HG03575 (cell line): ENCODE measurements at regions not wholly inside any gene's neighbourhood (a gene's known extent, or its start where the extent isn't known, plus 50 kb on each side); places are given as distances from the start of the nearest gene placed in this dataset.
"Not testable (repeated sequence)": the region's sequence is repeated elsewhere in the genome, so short reads cannot be mapped to it uniquely, and the experiment has no call there.

ENCODE experiments used
- ATAC-seq: cut with Tn5 transposase; IDR thresholded peaks from one replicate; pipeline ENCODE4 v1.9.1; 2021; ENCODE audit not compliant: unreplicated experiment, insufficient number of reproducible peaks, low FRiP score; ENCODE audit errors: extremely low read depth

GRCh38 chr5:12999667-13000066, 944.8 kb downstream of the DNAH5 start:
- no peak for ATAC-seq

- no peak for ATAC-seq
Measured at GRCh38 chr5:12985142-12985541, 959.3 kb downstream of the DNAH5 start.

GRCh38 chr5:12974856-12975255, 969.6 kb downstream of the DNAH5 start:
- no peak for ATAC-seq

GRCh38 chr5:12965804-12966203, 978.7 kb downstream of the DNAH5 start:
- ATAC-seq: no peak

GRCh38 chr5:12959713-12960112, 984.8 kb downstream of the DNAH5 start:
- ATAC-seq: no peak

- ATAC-seq: no peak
Measured at GRCh38 chr5:12952409-12952808, 992.1 kb downstream of the DNAH5 start.

GRCh38 chr5:12951846-12952245, 992.6 kb downstream of the DNAH5 start:
- no peak for ATAC-seq

- ATAC-seq: no peak
Measured at GRCh38 chr5:12947379-12947778, 997.1 kb downstream of the DNAH5 start.

- not testable (repeated sequence) for ATAC-seq
Measured at GRCh38 chr5:12945477-12945876, 999.0 kb downstream of the DNAH5 start.

GRCh38 chr5:12936221-12936620, 1008.3 kb downstream of the DNAH5 start:
- no peak for ATAC-seq

- no peak for ATAC-seq
Measured at GRCh38 chr5:12934722-12935121, 1009.8 kb downstream of the DNAH5 start.

GRCh38 chr5:12920527-12920926, 1016.3 kb upstream of the CTNND2 start:
- no peak for ATAC-seq

- no peak for ATAC-seq
Measured at GRCh38 chr5:12911156-12911555, 1006.9 kb upstream of the CTNND2 start.

GRCh38 chr5:12910641-12911040, 1006.4 kb upstream of the CTNND2 start:
- no peak for ATAC-seq

GRCh38 chr5:12902611-12903010, 998.4 kb upstream of the CTNND2 start:
- ATAC-seq: no peak

- ATAC-seq: no peak
Measured at GRCh38 chr5:12901696-12902095, 997.5 kb upstream of the CTNND2 start.

GRCh38 chr5:12896086-12896485, 991.8 kb upstream of the CTNND2 start:
- ATAC-seq: no peak

- no peak for ATAC-seq
Measured at GRCh38 chr5:12885018-12885417, 980.8 kb upstream of the CTNND2 start.

- no peak for ATAC-seq
Measured at GRCh38 chr5:12883395-12883794, 979.1 kb upstream of the CTNND2 start.

GRCh38 chr5:12876541-12877298, 972.5 kb upstream of the CTNND2 start:
- ATAC-seq: no peak

GRCh38 chr5:12870872-12871539, 966.8 kb upstream of the CTNND2 start:
- no peak for ATAC-seq
